ENCODE measurements at regions not wholly inside any gene's neighbourhood (a gene's known extent, or its start where the extent isn't known, plus 50 kb on each side); places are given as distances from the start of the nearest gene placed in this dataset.
"Not testable (repeated sequence)": the region's sequence is repeated elsewhere in the genome, so short reads cannot be mapped to it uniquely, and the experiment has no call there.

DNA sequence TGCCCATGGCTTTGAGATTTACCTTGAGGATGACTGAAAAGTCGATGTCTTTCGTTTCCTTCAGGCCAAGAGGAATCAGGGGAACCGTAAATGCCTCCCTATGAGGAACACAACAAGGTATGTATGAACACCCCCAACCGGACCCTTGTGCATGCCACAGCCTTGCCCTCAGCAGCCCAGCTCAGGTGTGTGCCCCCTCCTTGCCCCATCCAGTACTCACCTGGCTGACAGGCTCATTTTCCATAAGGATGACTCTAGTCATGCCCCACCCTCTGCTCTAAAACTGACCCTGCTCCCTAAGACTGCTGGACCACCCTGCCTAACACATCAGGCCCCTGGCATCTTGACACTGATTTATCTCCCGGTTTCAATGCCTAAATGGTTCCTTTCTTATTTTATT is 270.0 kb downstream of the GOLGA6L6 start:
- ATAC-seq (replicated peaks) (no peak), DNase-seq (no peak)
- no peaks in the 10 kb centered on the region for H3K4me1 Mint-ChIP-seq
- H3K36me3 Mint-ChIP-seq: no peaks in the 10 kb centered on the region
- no peak overlapping the region for H3K4me3 Mint-ChIP-seq
- no peaks in the 10 kb centered on the region for H3K9me3 Mint-ChIP-seq
- H3K27me3 Mint-ChIP-seq: no peaks in the 10 kb centered on the region
- no peak overlapping the region for H3K27ac Mint-ChIP-seq

DNA sequence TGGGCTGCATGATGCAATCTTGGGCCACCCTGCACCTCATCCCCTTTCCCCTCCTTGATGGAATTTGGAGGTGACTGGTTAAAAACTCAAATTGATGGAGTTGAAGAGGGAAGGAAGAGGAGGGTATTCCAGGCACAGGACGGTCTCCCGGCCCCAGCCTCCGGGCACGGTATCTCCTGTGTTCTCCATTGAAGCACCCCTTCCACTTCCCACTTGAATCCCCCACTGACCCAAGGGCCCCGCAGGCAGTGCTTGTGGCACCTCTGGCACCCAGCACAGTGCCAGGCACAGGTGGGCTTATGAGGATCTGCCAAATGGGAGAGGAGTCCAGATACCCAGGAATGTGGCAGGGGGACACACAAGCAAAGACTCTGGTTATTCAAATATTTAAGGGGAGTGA is 271.6 kb downstream of the GOLGA6L6 start:
- H3K4me3 Mint-ChIP-seq; H3K9me3 Mint-ChIP-seq; H3K27me3 Mint-ChIP-seq; H3K27ac Mint-ChIP-seq; H3K36me3 Mint-ChIP-seq; ATAC-seq (replicated peaks); DNase-seq; H3K4me1 Mint-ChIP-seq: not testable (repeated sequence)

DNA sequence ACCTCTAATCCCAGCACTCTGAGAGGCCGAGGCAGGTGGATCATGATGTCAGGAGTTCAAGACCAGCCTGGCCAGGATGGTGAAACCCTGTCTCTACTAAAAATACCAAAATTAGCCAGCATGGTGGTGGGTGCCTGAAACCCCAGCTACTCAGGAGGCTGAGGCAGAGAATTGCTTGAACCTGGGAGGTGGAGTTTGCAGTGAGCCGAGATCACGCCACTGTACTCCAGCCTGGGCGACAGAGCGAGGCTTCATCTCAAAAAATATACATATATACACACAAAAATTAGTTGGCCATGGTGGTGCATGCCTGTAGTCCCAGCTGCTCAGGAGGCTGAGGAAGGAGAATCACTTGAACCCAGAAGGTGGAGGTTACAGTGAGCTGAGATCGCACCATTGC is 273.6 kb downstream of the GOLGA6L6 start:
- H3K4me1 Mint-ChIP-seq; H3K27me3 Mint-ChIP-seq; H3K9me3 Mint-ChIP-seq; H3K4me3 Mint-ChIP-seq; ATAC-seq (replicated peaks); H3K36me3 Mint-ChIP-seq; DNase-seq; H3K27ac Mint-ChIP-seq: not testable (repeated sequence)

DNA sequence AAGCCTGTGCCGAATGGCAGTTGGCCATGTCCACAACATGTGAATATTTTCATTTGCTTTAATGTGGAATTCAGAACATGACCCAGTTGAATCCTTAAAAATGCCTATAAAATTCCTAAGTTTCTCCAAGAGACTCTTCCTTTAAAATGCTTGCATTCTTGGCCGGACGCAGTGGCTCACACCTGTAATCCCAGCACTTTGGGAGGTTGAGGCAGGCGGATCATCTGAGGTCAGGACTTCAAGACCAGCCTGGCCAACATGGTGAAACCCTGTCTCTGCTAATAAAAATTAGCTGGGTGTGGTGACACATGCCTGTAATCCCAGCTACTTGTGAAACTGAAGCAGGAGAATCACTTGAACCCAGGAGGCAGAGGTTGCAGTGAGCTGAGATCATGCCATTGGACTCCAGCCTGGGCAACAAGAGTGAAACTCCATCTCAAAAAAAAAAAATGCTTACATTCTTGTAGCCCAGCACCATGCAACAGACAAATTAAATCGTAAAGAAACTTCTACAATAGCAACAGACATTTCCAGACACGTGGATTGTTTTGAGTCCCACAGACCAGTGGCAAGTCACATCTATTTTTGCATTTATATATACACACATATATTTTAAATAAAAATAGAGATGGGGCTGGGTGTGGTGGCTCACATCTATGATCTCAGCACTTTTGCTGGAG is 274.4 kb downstream of the GOLGA6L6 start:
- not testable (repeated sequence) for H3K9me3 Mint-ChIP-seq; ATAC-seq (replicated peaks); H3K4me1 Mint-ChIP-seq; H3K36me3 Mint-ChIP-seq; H3K27ac Mint-ChIP-seq; H3K4me3 Mint-ChIP-seq; H3K27me3 Mint-ChIP-seq; DNase-seq

DNA sequence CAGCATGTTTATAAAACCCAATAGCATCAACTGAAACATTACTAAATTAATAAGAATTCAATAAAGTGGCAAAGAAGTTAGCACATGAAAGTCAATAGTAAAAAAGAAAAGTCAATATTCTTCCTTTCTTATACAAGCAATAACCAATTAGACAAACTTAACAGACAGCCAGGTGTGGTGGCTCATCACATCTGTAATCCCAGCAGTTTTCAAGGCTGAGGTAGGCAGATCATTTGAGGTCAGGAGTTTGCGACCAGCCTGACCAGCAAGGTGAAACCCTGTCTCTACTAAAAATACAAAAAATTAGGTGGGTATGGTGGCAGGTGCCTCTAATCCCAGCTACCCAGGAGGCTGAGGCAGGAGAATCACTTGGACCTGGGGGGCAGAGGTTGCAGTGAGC is 275.9 kb downstream of the GOLGA6L6 start:
- H3K9me3 Mint-ChIP-seq; ATAC-seq (replicated peaks); DNase-seq; H3K36me3 Mint-ChIP-seq; H3K27me3 Mint-ChIP-seq; H3K4me1 Mint-ChIP-seq; H3K4me3 Mint-ChIP-seq; H3K27ac Mint-ChIP-seq: not testable (repeated sequence)

DNA sequence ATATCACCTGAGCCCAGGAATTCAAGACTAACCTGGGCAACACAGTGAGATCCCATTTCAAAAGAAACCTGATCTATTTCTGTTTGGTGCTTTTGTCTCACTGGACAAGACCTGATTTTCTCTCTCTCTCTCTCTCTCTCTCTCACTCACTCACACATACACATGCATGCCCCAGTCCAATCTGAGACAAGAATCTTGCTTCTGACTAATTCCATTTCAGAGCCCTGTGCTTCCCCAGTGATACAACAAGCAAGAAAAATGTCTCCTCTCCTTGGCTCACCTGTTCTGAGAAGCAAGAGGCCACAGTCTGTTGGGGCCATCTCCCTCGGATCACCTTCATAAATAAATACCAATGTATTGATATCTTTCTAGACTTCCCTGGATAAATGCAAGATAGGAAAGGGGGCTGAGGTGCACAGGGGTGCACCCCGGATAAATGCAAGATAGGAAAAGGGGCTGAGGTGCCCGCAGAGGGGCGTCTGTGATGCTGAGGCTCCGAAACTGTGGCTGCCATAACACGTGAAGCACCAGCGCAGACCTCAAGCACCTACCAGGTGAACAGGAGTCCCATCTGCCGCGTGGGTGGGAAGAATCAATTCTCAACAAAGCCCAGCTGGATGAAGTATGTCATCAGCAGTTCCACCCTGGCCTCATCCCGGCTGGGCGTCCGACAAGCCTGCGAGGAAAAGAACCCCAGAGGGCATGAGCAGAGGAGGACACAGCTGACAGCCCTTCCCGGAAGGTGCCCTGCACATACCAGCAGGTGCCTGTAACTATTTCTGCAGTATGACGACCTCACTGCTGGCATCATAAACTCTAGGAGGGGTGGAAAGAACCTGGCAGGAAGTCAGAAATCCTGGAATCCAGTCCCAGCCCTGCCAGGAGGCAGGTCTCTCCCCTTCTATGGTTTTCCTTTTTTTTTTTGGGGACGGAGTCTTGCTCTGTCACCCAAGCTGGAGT is 280.0 kb downstream of the GOLGA6L6 start:
- not testable (repeated sequence) for H3K4me1 Mint-ChIP-seq; DNase-seq; ATAC-seq (replicated peaks); H3K27ac Mint-ChIP-seq; H3K4me3 Mint-ChIP-seq; H3K9me3 Mint-ChIP-seq; H3K27me3 Mint-ChIP-seq; H3K36me3 Mint-ChIP-seq

DNA sequence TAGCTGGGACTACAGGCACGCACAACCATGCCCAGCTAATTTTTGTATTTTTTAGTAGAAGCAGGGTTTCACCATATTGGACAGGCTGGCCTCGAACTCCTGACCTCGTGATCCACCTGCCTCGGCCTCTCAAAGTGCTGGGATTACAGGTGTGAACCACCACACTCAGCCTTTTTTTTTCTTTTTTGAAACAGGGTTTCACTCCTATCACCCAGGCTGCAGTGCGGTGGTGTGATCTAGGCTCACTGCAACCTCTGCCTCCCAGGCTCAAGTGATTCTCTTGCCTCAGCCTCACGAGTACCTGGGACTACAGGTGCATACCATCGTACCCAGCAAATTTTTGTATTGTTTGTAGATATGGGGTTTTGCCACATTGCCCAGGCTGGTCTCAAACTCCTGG is 280.9 kb downstream of the GOLGA6L6 start:
- not testable (repeated sequence) for H3K36me3 Mint-ChIP-seq; H3K27me3 Mint-ChIP-seq; H3K9me3 Mint-ChIP-seq; H3K27ac Mint-ChIP-seq; ATAC-seq (replicated peaks); H3K4me3 Mint-ChIP-seq; DNase-seq; H3K4me1 Mint-ChIP-seq

DNA sequence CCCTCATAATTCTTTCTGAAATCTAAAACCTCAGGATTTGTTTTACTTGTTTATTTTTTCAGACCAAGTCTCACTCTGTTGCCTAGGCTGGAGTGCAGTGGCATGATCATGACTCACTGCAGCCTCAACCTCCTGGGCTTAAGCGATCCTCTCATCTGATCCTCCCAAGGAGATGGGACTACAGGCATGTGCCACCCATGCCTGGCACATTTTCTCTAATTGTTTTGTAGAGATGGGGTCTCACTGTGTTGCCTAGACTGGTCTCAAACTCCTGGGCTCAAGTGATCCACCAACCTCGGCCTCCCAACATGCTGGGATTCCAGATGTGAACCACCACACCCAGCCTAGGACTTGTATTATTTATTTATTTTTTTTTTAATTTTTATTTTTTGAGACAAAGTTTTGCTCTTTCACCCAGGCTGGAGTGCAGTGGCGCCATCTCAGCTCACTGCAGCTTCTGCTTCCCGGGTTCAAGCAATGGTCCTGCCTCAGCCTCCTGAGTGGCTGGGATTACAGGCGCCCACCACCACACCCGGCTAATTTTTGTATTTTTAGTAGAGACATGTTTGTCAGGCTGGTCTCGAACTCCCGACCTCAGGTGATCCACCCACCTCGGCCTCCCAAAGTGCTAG is 281.9 kb downstream of the GOLGA6L6 start:
- ATAC-seq (replicated peaks); H3K9me3 Mint-ChIP-seq; H3K36me3 Mint-ChIP-seq: not testable (repeated sequence)

DNA sequence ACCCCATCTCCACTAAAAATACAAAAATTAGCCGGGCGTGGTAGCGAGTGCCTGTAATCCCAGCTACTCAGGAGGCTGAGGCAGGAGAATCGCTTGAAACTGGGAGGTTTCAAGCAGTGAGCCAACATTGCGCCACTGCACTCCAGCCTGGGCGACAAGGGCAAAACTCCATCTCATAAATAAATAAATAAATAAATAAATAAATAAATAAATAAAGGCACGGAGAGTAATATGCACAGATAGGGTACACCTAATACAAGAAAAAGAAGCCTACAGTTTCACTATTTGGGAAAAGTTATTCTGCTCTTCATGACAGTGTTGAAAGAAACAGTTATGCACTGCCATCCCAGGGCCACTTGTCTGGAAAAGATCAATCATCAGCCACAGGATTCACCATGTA is 285.2 kb downstream of the GOLGA6L6 start:
- not testable (repeated sequence) for H3K4me3 Mint-ChIP-seq; ATAC-seq (replicated peaks); H3K36me3 Mint-ChIP-seq; H3K27ac Mint-ChIP-seq; H3K4me1 Mint-ChIP-seq; DNase-seq; H3K27me3 Mint-ChIP-seq; H3K9me3 Mint-ChIP-seq

More for the DNA sequence above, 281.9 kb downstream of the GOLGA6L6 start:
- not testable (repeated sequence) for H3K27ac Mint-ChIP-seq, H3K4me1 Mint-ChIP-seq, H3K4me3 Mint-ChIP-seq, DNase-seq, H3K27me3 Mint-ChIP-seq

DNA sequence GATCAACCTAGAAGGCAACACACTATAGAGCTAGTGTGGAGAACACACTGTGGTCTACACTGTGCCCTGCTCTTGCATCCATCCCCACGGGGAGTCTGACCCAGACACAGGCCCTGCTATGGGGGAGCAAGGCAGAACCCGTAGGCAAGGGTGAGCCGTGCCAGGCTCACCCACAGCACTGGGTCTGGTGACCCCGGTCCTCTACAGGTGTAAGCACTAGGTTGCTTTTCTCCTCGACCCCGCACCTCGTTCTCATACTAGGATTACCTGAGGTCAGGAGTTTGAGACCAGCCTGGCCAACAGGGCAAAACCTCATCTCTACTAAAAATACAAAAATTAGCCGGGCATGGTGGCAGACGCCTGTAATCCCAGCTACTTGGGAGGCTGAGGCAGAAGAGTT is 286.0 kb downstream of the GOLGA6L6 start:
- H3K27me3 Mint-ChIP-seq, H3K9me3 Mint-ChIP-seq, H3K27ac Mint-ChIP-seq, H3K4me1 Mint-ChIP-seq, DNase-seq, H3K36me3 Mint-ChIP-seq, H3K4me3 Mint-ChIP-seq: not testable (repeated sequence)
- peak in 1 of 2 donors; percentile 14 for ATAC-seq (replicated peaks)

DNA sequence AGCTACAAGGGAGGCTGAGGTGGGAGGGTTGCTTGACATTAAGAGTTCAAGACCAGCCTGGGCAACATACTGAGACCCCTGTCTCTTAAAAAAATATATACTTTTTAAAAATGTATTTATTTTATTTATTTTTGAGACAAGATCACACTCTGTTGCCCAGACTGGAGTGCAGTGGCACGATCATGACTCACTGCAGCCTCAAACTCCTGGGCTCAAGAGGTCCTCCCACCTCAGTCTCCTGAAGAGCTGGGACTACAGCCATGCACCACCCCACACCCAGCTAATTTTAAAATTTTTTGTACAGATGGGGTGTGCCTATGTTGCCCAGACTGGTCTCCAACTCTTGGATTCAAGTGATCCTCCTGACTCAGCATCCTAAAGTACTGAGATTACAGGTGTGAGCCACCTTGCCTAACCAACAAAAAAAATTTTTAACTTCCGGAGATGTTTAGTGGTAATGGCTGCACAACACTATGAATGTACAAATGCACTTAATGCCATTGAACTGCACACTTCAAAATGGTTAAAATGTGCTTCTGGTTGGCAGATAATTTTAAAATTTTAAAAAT is 288.5 kb downstream of the GOLGA6L6 start:
- H3K9me3 Mint-ChIP-seq; H3K4me1 Mint-ChIP-seq; H3K36me3 Mint-ChIP-seq; H3K4me3 Mint-ChIP-seq; ATAC-seq (replicated peaks); H3K27me3 Mint-ChIP-seq; DNase-seq; H3K27ac Mint-ChIP-seq: not testable (repeated sequence)

DNA sequence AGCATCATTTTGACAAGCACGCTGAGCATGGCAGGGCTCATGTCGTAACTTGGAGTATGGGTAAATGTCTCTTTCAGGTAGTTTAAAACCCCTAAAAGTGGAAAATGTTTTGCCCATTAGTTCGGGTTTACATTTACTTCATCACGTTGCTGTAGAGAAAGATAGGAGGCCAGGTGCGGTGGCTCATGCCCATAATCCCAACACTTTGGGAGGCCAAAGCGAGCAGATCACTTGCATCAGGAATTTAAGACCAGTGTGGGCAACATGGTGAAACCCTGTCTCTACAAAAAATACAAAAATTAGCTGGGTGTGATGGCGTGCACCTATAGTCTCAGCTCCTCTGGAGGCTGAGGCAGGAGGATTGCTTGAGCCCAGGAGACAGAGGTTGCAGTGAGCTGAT is 289.6 kb downstream of the GOLGA6L6 start:
- H3K4me3 Mint-ChIP-seq; DNase-seq; ATAC-seq (replicated peaks); H3K4me1 Mint-ChIP-seq; H3K27me3 Mint-ChIP-seq; H3K27ac Mint-ChIP-seq; H3K36me3 Mint-ChIP-seq; H3K9me3 Mint-ChIP-seq: not testable (repeated sequence)

DNA sequence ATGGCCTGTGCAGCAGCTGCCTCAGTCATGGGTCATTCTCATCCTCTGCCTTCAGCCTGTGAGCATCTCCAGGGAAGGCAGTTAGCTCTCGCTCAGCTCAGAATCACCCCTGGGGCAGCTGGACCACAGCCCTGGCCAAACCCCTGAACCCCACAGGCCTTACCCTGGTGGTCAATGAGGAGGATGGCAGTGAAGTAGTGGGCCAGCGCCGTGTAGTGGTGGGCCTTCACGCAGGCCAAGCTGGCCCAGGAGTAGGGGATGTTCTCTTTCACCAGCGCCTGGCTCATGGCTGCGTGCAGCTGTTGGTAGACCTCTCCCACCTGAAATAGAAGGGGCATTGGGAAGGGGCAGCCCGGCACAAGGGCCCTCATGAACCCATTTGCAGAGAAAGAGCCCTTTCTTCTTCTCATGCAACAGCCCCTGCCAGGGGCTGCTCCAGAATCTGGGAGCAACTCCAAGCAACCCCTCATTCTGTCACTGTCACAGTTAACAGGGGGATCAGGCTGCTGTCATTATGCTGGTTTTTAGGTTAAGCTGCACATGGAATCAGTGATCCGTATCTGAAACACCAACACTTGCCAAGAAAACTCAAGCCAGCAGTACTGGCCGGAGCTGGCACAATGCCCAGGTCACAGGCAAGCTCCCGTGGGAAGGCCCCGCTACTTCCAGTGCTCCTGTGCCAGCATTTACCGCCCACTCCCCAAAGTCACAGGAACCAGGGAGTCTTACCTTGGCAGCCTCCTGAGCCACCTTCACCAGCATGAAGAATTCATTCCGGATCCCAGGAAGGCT is 290.2 kb downstream of the GOLGA6L6 start:
- not testable (repeated sequence) for ATAC-seq (replicated peaks)

DNA sequence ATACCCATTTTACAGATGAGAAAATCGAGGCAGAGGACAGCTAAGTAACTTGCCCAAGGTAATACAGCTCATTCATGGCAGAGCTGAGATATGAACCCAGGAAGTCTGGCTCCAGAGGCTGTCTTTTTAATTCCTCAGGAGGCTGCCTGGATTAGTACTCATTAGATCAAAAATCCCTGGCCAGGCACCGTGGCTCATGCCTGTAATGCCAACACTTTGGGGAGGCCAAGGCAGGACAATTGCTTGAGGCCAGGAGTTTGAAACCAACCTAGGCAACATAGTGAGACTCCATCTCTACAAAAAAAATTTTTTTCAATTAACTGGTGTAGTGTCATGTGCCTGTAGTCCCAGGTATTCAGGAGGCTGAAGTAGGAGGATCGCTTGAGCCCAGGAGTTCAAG is 291.4 kb downstream of the GOLGA6L6 start:
- DNase-seq; H3K27ac Mint-ChIP-seq; H3K4me1 Mint-ChIP-seq; H3K36me3 Mint-ChIP-seq; H3K27me3 Mint-ChIP-seq; H3K4me3 Mint-ChIP-seq; ATAC-seq (replicated peaks); H3K9me3 Mint-ChIP-seq: not testable (repeated sequence)

More for the DNA sequence above, 290.2 kb downstream of the GOLGA6L6 start:
- not testable (repeated sequence) for H3K27me3 Mint-ChIP-seq, H3K4me1 Mint-ChIP-seq, H3K27ac Mint-ChIP-seq, H3K4me3 Mint-ChIP-seq, DNase-seq, H3K9me3 Mint-ChIP-seq, H3K36me3 Mint-ChIP-seq
